IMR-90 (cell line): ENCODE measurements at regions not wholly inside any gene's neighbourhood (a gene's known extent, or its start where the extent isn't known, plus 50 kb on each side); places are given as distances from the start of the nearest gene placed in this dataset.

ENCODE experiments used
- ATAC-seq: fragments of 200-7000 bp; cut with Tn5 transposase; 2 replicates; pipeline ENCODE4 v1.9.1; 2020; ENCODE audit warnings: low read depth, mild to moderate bottlenecking, moderate library complexity
- BruUV-seq: library from RNA; stranded (reverse); fragments of 400-500 nt; replicated peaks from 2 replicates; lab custom pipeline; 2021; lab: Mats Ljungman, UMichigan
- CTCF ChIA-PET: fragments of 300-600 bp; formaldehyde crosslinking; extraction: SDS; loops from one replicate; lab custom pipeline; 2021; ENCODE audit warnings: antibody characterized with exemption; lab: Yijun Ruan, JAX
- POLR2A ChIA-PET: fragments of 300-600 bp; sonication (Branson Sonifier 250); formaldehyde crosslinking; loops from one replicate; lab custom pipeline; 2022; ENCODE audit warnings: antibody characterized with exemption; ENCODE audit not compliant: unreplicated experiment; lab: Charles Lee
- DNase-seq: peaks from one replicate; pipeline ENCODE4 v3.0.0; 2013
- H2AFZ ChIP-seq: replicated peaks from 2 replicates; pipeline ENCODE3; 2013; ENCODE audit warnings: low read length, mild to moderate bottlenecking; ENCODE audit not compliant: poor library complexity
- H2AK5ac ChIP-seq: 2 replicates; pipeline ENCODE4 v1.6.1; 2013; ENCODE audit warnings: low read depth, low read length, inconsistent platforms
- H2AK9ac ChIP-seq: replicated peaks from 2 replicates; pipeline ENCODE3; 2013; ENCODE audit warnings: mild to moderate bottlenecking, low read depth, low read length, moderate library complexity; ENCODE audit not compliant: poor library complexity
- H2BK120ac ChIP-seq: 2 replicates; pipeline ENCODE4 v1.6.1; 2013; ENCODE audit warnings: low read depth, low read length, inconsistent platforms
- H2BK15ac ChIP-seq: 3 replicates; pipeline ENCODE4 v1.6.1; 2013; ENCODE audit warnings: low read depth, low read length, inconsistent platforms
- H2BK20ac ChIP-seq: 2 replicates; pipeline ENCODE4 v1.6.1; 2013; ENCODE audit warnings: low read depth, mild to moderate bottlenecking, inconsistent platforms, low read length, moderate library complexity
- H2BK5ac ChIP-seq: 2 replicates; pipeline ENCODE4 v1.6.1; 2013; ENCODE audit warnings: mild to moderate bottlenecking, low read depth, low read length, inconsistent platforms; ENCODE audit not compliant: poor library complexity, severe bottlenecking
- H3K14ac ChIP-seq: replicated peaks from 2 replicates; pipeline ENCODE4 v1.6.1; 2013; ENCODE audit warnings: low read depth, low read length, inconsistent platforms
- H3K18ac ChIP-seq: 2 replicates; pipeline ENCODE4 v1.6.1; 2013; ENCODE audit warnings: low read depth, low read length, control low read depth
- H3K23ac ChIP-seq: 2 replicates; pipeline ENCODE4 v1.6.1; 2013; ENCODE audit warnings: low read depth, low read length, inconsistent platforms
- H3K27ac ChIP-seq: 2 replicates; pipeline ENCODE4 v1.5.1; 2013; ENCODE audit warnings: mild to moderate bottlenecking, control low read depth, low read length; ENCODE audit not compliant: insufficient read depth
- H3K27me3 ChIP-seq: 2 replicates; pipeline ENCODE4 v1.6.1; 2013; ENCODE audit warnings: low read length; ENCODE audit not compliant: control insufficient read depth, insufficient read depth
- H3K36me3 ChIP-seq: 2 replicates; pipeline ENCODE4 v1.6.1; 2013; ENCODE audit warnings: low read length, mixed read lengths; ENCODE audit not compliant: control insufficient read depth, insufficient read depth
- H3K4ac ChIP-seq: 2 replicates; pipeline ENCODE4 v1.6.1; 2013; ENCODE audit warnings: low read depth, low read length, inconsistent platforms
- H3K4me1 ChIP-seq: 2 replicates; pipeline ENCODE4 v1.6.1; 2013; ENCODE audit warnings: low read length, mixed read lengths; ENCODE audit not compliant: control insufficient read depth, insufficient read depth
- H3K4me2 ChIP-seq: 2 replicates; pipeline ENCODE4 v1.6.1; 2013; ENCODE audit warnings: low read depth, mild to moderate bottlenecking, control low read depth, low read length, moderate library complexity
- H3K4me3 ChIP-seq: 2 replicates; pipeline ENCODE4 v1.5.1; 2013; ENCODE audit warnings: low read depth, mild to moderate bottlenecking, control low read depth, low read length, moderate library complexity; ENCODE audit not compliant: insufficient read depth
- H3K56ac ChIP-seq: 2 replicates; pipeline ENCODE4 v1.6.1; 2013; ENCODE audit warnings: low read length, inconsistent platforms; ENCODE audit not compliant: insufficient read depth; ENCODE audit errors: extremely low read depth
- H3K79me1 ChIP-seq, 2 experiments: 2 replicates each; pipeline ENCODE4 v1.6.1; 2013; ENCODE audit warnings: low read length in 2 of 2, inconsistent platforms in 1 of 2, low read depth in 1 of 2
- H3K9ac ChIP-seq: 2 replicates; pipeline ENCODE4 v1.6.1; 2013; ENCODE audit warnings: low read depth, low read length, control low read depth
- H3K9me1 ChIP-seq: 2 replicates; pipeline ENCODE4 v1.6.1; 2013; ENCODE audit warnings: low read length, inconsistent platforms; ENCODE audit not compliant: insufficient read depth
- H3K9me3 ChIP-seq: 2 replicates; pipeline ENCODE4 v1.6.1; 2013; ENCODE audit warnings: low read length; ENCODE audit not compliant: control insufficient read depth, insufficient read depth
- H4K20me1 ChIP-seq: 2 replicates; pipeline ENCODE4 v1.6.1; 2013; ENCODE audit warnings: low read length, inconsistent platforms; ENCODE audit not compliant: insufficient read depth
- H4K5ac ChIP-seq: 2 replicates; pipeline ENCODE4 v1.6.1; 2013; ENCODE audit warnings: mild to moderate bottlenecking, low read depth, low read length, control low read depth
- H4K8ac ChIP-seq, 2 experiments: 2 replicates each; pipeline ENCODE4 v1.6.1; 2013; ENCODE audit warnings: low read depth in 2 of 2, low read length in 2 of 2, control low read depth in 1 of 2, inconsistent platforms in 1 of 2
- H4K91ac ChIP-seq: 2 replicates; pipeline ENCODE4 v1.6.1; 2013; ENCODE audit warnings: low read depth, low read length, inconsistent platforms; ENCODE audit not compliant: insufficient read depth
- BHLHE40 ChIP-seq: fragments of 150-350 bp; IDR thresholded peaks from 2 replicates; pipeline ENCODE4 v1.6.1; 2016; ENCODE audit warnings: mild to moderate bottlenecking, low read depth, low read length
- CEBPB ChIP-seq: IDR thresholded peaks from 2 replicates; pipeline ENCODE4 v1.6.1; 2012; ENCODE audit warnings: low read depth, low read length, improper control_type of control experiment
- CHD1 ChIP-seq: IDR thresholded peaks from 2 replicates; pipeline ENCODE4 v1.6.1; 2012; ENCODE audit warnings: low read depth, low read length, improper control_type of control experiment
- FOS ChIP-seq: fragments of 150-350 bp; IDR thresholded peaks from 2 replicates; pipeline ENCODE4 v1.6.1; 2016; ENCODE audit warnings: low read depth, low read length
- MAFK ChIP-seq: IDR thresholded peaks from 2 replicates; pipeline ENCODE4 v1.6.1; 2012; ENCODE audit warnings: low read depth, low read length, improper control_type of control experiment
- MAZ ChIP-seq: IDR thresholded peaks from 2 replicates; pipeline ENCODE4 v1.6.1; 2012; ENCODE audit warnings: low read depth, mild to moderate bottlenecking, low read length, improper control_type of control experiment, moderate library complexity, borderline replicate concordance
- MXI1 ChIP-seq: IDR thresholded peaks from 2 replicates; pipeline ENCODE4 v1.6.1; 2012; ENCODE audit warnings: low read depth, mild to moderate bottlenecking, low read length, moderate library complexity, borderline replicate concordance
- NFE2L2 ChIP-seq: fragments of 150-350 bp; IDR thresholded peaks from 2 replicates; pipeline ENCODE4 v1.6.1; 2016; ENCODE audit warnings: low read depth, mild to moderate bottlenecking, low read length
- POLR2A ChIP-seq: IDR thresholded peaks from 2 replicates; pipeline ENCODE4 v1.6.1; 2012; ENCODE audit warnings: mild to moderate bottlenecking, low read depth, low read length
- RAD21 ChIP-seq: IDR thresholded peaks from 2 replicates; pipeline ENCODE4 v1.6.1; 2012; ENCODE audit warnings: low read length, improper control_type of control experiment
- RCOR1 ChIP-seq: IDR thresholded peaks from 2 replicates; pipeline ENCODE4 v1.6.1; 2012; ENCODE audit warnings: mild to moderate bottlenecking, low read length, improper control_type of control experiment; ENCODE audit not compliant: insufficient replicate concordance
- RFX5 ChIP-seq: IDR thresholded peaks from 2 replicates; pipeline ENCODE4 v1.8.0; 2012; ENCODE audit warnings: low read depth, mild to moderate bottlenecking, low read length, moderate library complexity
- SMC3 ChIP-seq: fragments of 150-350 bp; IDR thresholded peaks from 2 replicates; pipeline ENCODE4 v1.6.1; 2016; ENCODE audit warnings: low read depth, mild to moderate bottlenecking, antibody characterized with exemption, low read length, moderate library complexity
- WGBS, 2 experiments: methylation state at CpG; one replicate each; pipeline versions ENCODE4 v1.1.5 to v1.1.7; 2013; ENCODE audit warnings: missing lambda C conversion rate in 2 of 2; ENCODE audit not compliant: insufficient read length in 1 of 2; ENCODE audit errors: extremely low coverage in 2 of 2; 5-methylcytosine and 5-hydroxymethylcytosine counted together
- dilution Hi-C: fragments of 300-500 bp; cut with HindIII; formaldehyde crosslinking; loops from one replicate; pipeline ENCODE4 v1.14.3; 2018; ENCODE audit warnings: low sequenced_read_pairs; ENCODE audit not compliant: unreplicated experiment
- in situ Hi-C: fragments of 300-500 bp; cut with MboI; formaldehyde crosslinking; loops from 3 replicates; pipeline ENCODE4 v1.14.3; 2019; ENCODE audit warnings: low sequenced_read_pairs, inconsistent platforms, mixed read lengths
- intact Hi-C: fragments of 100-400 bp; cut with micrococcal nuclease; formaldehyde crosslinking; loops from 2 replicates; pipeline ENCODE4 v1.10.0; 2022
- TF ChIP-seq, protein P1 (sequence below): fragments of 150-350 bp; IDR thresholded peaks from 2 replicates; pipeline ENCODE4 v1.6.1; 2016; ENCODE audit warnings: low read depth, mild to moderate bottlenecking, low read length, moderate library complexity, borderline replicate concordance
- TF ChIP-seq, protein P2 (sequence below): conservative IDR thresholded peaks from 2 replicates; pipeline ENCODE4 v1.5.1; 2012; ENCODE audit warnings: mild to moderate bottlenecking, low read depth, low read length, improper control_type of control experiment
- TF ChIP-seq, protein P3 (sequence below): fragments of 150-350 bp; IDR thresholded peaks from 2 replicates; pipeline ENCODE4 v1.6.1; 2017; ENCODE audit warnings: mild to moderate bottlenecking, antibody characterized with exemption, low read length, low read depth

DNA sequence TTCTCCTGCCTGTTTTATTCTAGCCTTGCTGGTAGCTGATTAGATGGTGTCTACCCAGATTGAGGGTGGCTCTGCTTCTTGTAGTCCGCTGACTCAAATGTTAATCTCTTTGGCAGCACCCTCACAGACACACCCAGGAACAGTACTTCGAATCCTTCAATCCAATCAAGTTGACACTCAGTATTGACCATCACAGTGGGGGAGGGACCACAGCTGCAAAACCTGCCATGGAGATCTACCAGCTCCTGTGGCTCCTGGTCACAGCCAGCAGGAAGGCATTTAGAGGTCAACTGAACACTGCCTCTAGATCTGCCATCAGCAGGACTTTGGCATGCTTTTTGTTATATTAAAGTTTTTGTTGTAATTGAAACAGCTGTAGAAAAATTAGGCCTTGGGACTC is 146.9 kb downstream of the RWDD3 start:
- Histone ChIP-seq H3K56ac (no peak overlapping the region), H4K8ac (no peak overlapping the region), H2AK5ac (no peak overlapping the region), H3K4me1 (no peaks in the 10 kb centered on the region), H3K9me1 (no peaks in the 10 kb centered on the region), H3K27me3 (no peaks in the 10 kb centered on the region), H2AK9ac (no peak overlapping the region), H4K91ac (no peak overlapping the region), H3K27ac (no peak overlapping the region), H3K9me3 (no peaks in the 10 kb centered on the region), H2BK15ac (no peak overlapping the region), H3K18ac (no peak overlapping the region), H3K4me2 (no peak overlapping the region), H3K4me3 (no peak overlapping the region), H2AFZ (no peak overlapping the region), H2BK20ac (no peak overlapping the region), H3K23ac (no peak overlapping the region), H4K20me1 (no peaks in the 10 kb centered on the region), H3K4ac (no peak overlapping the region), H3K36me3 (no peaks in the 10 kb centered on the region), H4K5ac (no peak overlapping the region), H2BK5ac (no peak overlapping the region), H3K9ac (no peak overlapping the region), H2BK120ac (no peak overlapping the region), H3K79me1 (no peaks in the 10 kb centered on the region), H3K14ac (no peak overlapping the region)
- dilution Hi-C loops (no loop called here), intact Hi-C loops (no loop called here), in situ Hi-C loops (no loop called here)
- ATAC-seq = no peak
- DNase-seq = no peak
- WGBS, 2 experiments = no CpG with 5 or more reads among the region's 2 CpGs
- POLR2A ChIA-PET = no interaction called here
- no peak for TF ChIP-seq MXI1
- no peak for TF ChIP-seq NFE2L2
- TF ChIP-seq, protein P1, sequence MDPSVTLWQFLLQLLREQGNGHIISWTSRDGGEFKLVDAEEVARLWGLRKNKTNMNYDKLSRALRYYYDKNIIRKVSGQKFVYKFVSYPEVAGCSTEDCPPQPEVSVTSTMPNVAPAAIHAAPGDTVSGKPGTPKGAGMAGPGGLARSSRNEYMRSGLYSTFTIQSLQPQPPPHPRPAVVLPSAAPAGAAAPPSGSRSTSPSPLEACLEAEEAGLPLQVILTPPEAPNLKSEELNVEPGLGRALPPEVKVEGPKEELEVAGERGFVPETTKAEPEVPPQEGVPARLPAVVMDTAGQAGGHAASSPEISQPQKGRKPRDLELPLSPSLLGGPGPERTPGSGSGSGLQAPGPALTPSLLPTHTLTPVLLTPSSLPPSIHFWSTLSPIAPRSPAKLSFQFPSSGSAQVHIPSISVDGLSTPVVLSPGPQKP = no peak
- TF ChIP-seq MAFK = no peak
- TF ChIP-seq CEBPB = no peak
- TF ChIP-seq MAZ = no peak
- no peak for TF ChIP-seq BHLHE40
- TF ChIP-seq, protein P2, sequence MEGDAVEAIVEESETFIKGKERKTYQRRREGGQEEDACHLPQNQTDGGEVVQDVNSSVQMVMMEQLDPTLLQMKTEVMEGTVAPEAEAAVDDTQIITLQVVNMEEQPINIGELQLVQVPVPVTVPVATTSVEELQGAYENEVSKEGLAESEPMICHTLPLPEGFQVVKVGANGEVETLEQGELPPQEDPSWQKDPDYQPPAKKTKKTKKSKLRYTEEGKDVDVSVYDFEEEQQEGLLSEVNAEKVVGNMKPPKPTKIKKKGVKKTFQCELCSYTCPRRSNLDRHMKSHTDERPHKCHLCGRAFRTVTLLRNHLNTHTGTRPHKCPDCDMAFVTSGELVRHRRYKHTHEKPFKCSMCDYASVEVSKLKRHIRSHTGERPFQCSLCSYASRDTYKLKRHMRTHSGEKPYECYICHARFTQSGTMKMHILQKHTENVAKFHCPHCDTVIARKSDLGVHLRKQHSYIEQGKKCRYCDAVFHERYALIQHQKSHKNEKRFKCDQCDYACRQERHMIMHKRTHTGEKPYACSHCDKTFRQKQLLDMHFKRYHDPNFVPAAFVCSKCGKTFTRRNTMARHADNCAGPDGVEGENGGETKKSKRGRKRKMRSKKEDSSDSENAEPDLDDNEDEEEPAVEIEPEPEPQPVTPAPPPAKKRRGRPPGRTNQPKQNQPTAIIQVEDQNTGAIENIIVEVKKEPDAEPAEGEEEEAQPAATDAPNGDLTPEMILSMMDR = no peak
- no peak for TF ChIP-seq CHD1
- TF ChIP-seq, protein P3, sequence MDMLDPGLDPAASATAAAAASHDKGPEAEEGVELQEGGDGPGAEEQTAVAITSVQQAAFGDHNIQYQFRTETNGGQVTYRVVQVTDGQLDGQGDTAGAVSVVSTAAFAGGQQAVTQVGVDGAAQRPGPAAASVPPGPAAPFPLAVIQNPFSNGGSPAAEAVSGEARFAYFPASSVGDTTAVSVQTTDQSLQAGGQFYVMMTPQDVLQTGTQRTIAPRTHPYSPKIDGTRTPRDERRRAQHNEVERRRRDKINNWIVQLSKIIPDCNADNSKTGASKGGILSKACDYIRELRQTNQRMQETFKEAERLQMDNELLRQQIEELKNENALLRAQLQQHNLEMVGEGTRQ = no peak
- TF ChIP-seq RAD21 = no peak
- no peak for TF ChIP-seq RCOR1
- TF ChIP-seq FOS = no peak
- TF ChIP-seq POLR2A = no peak
- TF ChIP-seq RFX5 = no peak
- TF ChIP-seq SMC3 = no peak
- BruUV-seq = no TSS peak
- CTCF ChIA-PET = no interaction called here
